K562 (cell line): ENCODE measurements at regions not wholly inside any gene's neighbourhood (a gene's known extent, or its start where the extent isn't known, plus 50 kb on each side); places are given as distances from the start of the nearest gene placed in this dataset.

Experiments
- BACH1 ChIP-seq: fragments of 200-800 bp; sonication (Bioruptor generic); IDR thresholded peaks from 2 replicates; pipeline ENCODE4 v1.6.1; 2016; ENCODE audit warnings: missing genetic modification characterization, missing compliant biosample characterization
- BHLHE40 ChIP-seq: IDR thresholded peaks from 2 replicates; pipeline ENCODE4 v1.6.1; 2011; ENCODE audit warnings: low read length, improper control_type of control experiment
- EZH2 ChIP-seq: IDR thresholded peaks from 2 replicates; pipeline ENCODE4 v1.6.1; 2012; ENCODE audit warnings: low read depth, mild to moderate bottlenecking, inconsistent platforms, low read length, borderline replicate concordance
- PHF20 ChIP-seq: fragments of 450-650 bp; IDR thresholded peaks from 2 replicates; pipeline ENCODE4 v1.6.1; 2018; ENCODE audit not compliant: partially characterized antibody
- POLR3A ChIP-seq: IDR thresholded peaks from 2 replicates; pipeline ENCODE4 v1.6.1; 2011; ENCODE audit warnings: borderline replicate concordance, mild to moderate bottlenecking, moderate library complexity; ENCODE audit not compliant: insufficient read length, insufficient read depth; ENCODE audit errors: extremely low read depth
- TCF7 ChIP-seq: sonication (generic); IDR thresholded peaks from 2 replicates; pipeline ENCODE4 v1.6.1; 2016; ENCODE audit warnings: antibody characterized with exemption, borderline replicate concordance
- ZNF76 ChIP-seq: fragments of 250-450 bp; sonication (Bioruptor Pico); IDR thresholded peaks from 2 replicates; pipeline ENCODE4 v1.4.0; 2020; ENCODE audit warnings: mild to moderate bottlenecking, moderate library complexity, borderline replicate concordance
- TF ChIP-seq, protein P1 (sequence below), 3 experiments: IDR thresholded peaks in 2 of 3; conservative IDR thresholded peaks in 1 of 3; 2 replicates each; pipeline ENCODE4 v1.5.1; 2011 to 2012; ENCODE audit warnings: low read length in 3 of 3, mild to moderate bottlenecking in 3 of 3, control low read depth in 2 of 3, improper control_type of control experiment in 1 of 3, inconsistent platforms in 1 of 3, low read depth in 1 of 3, mixed read lengths in 1 of 3, moderate library complexity in 1 of 3; ENCODE audit not compliant: insufficient read depth in 2 of 3
- TF ChIP-seq, protein P2 (sequence below): fragments of 450-650 bp; IDR thresholded peaks from 2 replicates; pipeline ENCODE4 v1.6.1; 2016; ENCODE audit warnings: missing biosample characterization, missing genetic modification characterization
- TF ChIP-seq, protein P3 (sequence below): sonication (generic); formaldehyde crosslinking; IDR thresholded peaks from 2 replicates; pipeline ENCODE4 v1.5.0; 2020; ENCODE audit warnings: missing genetic modification reagents

DNA sequence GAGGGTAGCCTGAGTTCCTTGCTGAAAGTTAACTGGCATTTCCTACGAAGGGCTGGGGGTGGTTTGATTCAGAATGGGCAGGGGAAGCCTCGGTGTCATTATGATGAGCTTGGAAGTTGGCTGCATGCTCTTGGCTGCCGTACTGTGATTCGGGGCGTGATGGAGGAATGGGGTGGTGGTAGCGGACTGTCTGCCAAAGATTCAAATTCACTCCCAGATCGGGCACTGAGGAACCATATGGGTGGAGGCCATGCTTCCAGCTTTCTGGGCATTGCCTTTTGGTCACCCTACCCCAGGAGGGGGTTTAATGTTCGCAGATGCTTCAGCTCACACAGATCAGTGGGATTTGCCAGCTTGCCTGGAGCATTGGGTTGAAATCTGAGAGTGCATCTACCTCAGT is 492.8 kb upstream of the EEF2KMT start:
- TF ChIP-seq EZH2 (no peak), BACH1 (no peak), ZNF76 (CRISPR knock-in tag) (no peak), PHF20 (no peak), POLR3A (no peak), TCF7 (no peak), BHLHE40 (no peak)
- TF ChIP-seq, protein P1, sequence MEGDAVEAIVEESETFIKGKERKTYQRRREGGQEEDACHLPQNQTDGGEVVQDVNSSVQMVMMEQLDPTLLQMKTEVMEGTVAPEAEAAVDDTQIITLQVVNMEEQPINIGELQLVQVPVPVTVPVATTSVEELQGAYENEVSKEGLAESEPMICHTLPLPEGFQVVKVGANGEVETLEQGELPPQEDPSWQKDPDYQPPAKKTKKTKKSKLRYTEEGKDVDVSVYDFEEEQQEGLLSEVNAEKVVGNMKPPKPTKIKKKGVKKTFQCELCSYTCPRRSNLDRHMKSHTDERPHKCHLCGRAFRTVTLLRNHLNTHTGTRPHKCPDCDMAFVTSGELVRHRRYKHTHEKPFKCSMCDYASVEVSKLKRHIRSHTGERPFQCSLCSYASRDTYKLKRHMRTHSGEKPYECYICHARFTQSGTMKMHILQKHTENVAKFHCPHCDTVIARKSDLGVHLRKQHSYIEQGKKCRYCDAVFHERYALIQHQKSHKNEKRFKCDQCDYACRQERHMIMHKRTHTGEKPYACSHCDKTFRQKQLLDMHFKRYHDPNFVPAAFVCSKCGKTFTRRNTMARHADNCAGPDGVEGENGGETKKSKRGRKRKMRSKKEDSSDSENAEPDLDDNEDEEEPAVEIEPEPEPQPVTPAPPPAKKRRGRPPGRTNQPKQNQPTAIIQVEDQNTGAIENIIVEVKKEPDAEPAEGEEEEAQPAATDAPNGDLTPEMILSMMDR (IDR thresholded peaks at IDR 0.05 in 2 of 3, conservative IDR thresholded peaks at IDR 0.05 in 1 of 3; ENCODE audit: insufficient read depth in 2 of 3, low read depth in 1 of 3, low read length in 3 of 3): no peak
- TF ChIP-seq, protein P2, sequence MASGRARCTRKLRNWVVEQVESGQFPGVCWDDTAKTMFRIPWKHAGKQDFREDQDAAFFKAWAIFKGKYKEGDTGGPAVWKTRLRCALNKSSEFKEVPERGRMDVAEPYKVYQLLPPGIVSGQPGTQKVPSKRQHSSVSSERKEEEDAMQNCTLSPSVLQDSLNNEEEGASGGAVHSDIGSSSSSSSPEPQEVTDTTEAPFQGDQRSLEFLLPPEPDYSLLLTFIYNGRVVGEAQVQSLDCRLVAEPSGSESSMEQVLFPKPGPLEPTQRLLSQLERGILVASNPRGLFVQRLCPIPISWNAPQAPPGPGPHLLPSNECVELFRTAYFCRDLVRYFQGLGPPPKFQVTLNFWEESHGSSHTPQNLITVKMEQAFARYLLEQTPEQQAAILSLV (tag): no peak
- TF ChIP-seq, protein P3, sequence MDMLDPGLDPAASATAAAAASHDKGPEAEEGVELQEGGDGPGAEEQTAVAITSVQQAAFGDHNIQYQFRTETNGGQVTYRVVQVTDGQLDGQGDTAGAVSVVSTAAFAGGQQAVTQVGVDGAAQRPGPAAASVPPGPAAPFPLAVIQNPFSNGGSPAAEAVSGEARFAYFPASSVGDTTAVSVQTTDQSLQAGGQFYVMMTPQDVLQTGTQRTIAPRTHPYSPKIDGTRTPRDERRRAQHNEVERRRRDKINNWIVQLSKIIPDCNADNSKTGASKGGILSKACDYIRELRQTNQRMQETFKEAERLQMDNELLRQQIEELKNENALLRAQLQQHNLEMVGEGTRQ: no peak
